MM.1S (cell line): ENCODE measurements at regions not wholly inside any gene's neighbourhood (a gene's known extent, or its start where the extent isn't known, plus 50 kb on each side); places are given as distances from the start of the nearest gene placed in this dataset.

Experiments used
- DNase-seq: peaks from one replicate; pipeline ENCODE4 v3.0.0-alpha.2; 2015
- H2AFZ ChIP-seq: fragments of 300-600 bp; sonication (generic); 2 replicates; pipeline ENCODE4 v1.6.0; 2016; ENCODE audit warnings: antibody characterized with exemption, low read length
- H3F3A ChIP-seq: fragments of 300-600 bp; sonication (generic); 2 replicates; pipeline ENCODE4 v1.6.1; 2016; ENCODE audit warnings: mild to moderate bottlenecking, antibody characterized with exemption, low read length, moderate library complexity, mixed read lengths; ENCODE audit not compliant: insufficient read depth
- H3K27ac ChIP-seq: fragments of 300-600 bp; sonication (generic); 2 replicates; pipeline ENCODE4 v1.5.1; 2016; ENCODE audit warnings: mild to moderate bottlenecking, low read length
- H3K27me3 ChIP-seq: fragments of 300-600 bp; sonication (generic); replicated peaks from 2 replicates; pipeline ENCODE4 v1.6.0; 2016; ENCODE audit warnings: low read length; ENCODE audit not compliant: insufficient read depth
- H3K36me3 ChIP-seq: fragments of 300-600 bp; sonication (generic); replicated peaks from 2 replicates; pipeline ENCODE4 v1.6.1; 2016; ENCODE audit warnings: mild to moderate bottlenecking, low read length, mixed read lengths; ENCODE audit not compliant: insufficient read depth
- H3K4me1 ChIP-seq: fragments of 300-600 bp; sonication (generic); 2 replicates; pipeline ENCODE4 v1.6.1; 2016; ENCODE audit warnings: low read length, mixed read lengths
- H3K4me2 ChIP-seq: fragments of 300-600 bp; sonication (generic); 2 replicates; pipeline ENCODE4 v1.6.0; 2016; ENCODE audit warnings: low read depth, low read length
- H3K4me3 ChIP-seq: fragments of 300-600 bp; sonication (generic); 2 replicates; pipeline ENCODE4 v1.5.1; 2016; ENCODE audit warnings: low read length, mixed read lengths
- H3K79me2 ChIP-seq: fragments of 300-600 bp; sonication (generic); 2 replicates; pipeline ENCODE4 v1.6.1; 2016; ENCODE audit warnings: mixed run types, low read length, mixed read lengths
- H3K9ac ChIP-seq: fragments of 300-600 bp; sonication (generic); 2 replicates; pipeline ENCODE4 v1.6.1; 2016; ENCODE audit warnings: low read length, mixed read lengths
- H3K9me2 ChIP-seq: fragments of 300-600 bp; sonication (generic); replicated peaks from 2 replicates; pipeline ENCODE4 v1.6.1; 2016; ENCODE audit warnings: mild to moderate bottlenecking, low read length, mixed read lengths; ENCODE audit not compliant: insufficient read depth
- H3K9me3 ChIP-seq: fragments of 300-600 bp; sonication (generic); replicated peaks from 2 replicates; pipeline ENCODE4 v1.6.1; 2016; ENCODE audit warnings: mild to moderate bottlenecking, low read length, mixed read lengths; ENCODE audit not compliant: insufficient read depth
- H4K20me1 ChIP-seq: fragments of 300-600 bp; sonication (generic); 2 replicates; pipeline ENCODE4 v1.6.1; 2016; ENCODE audit warnings: mild to moderate bottlenecking, low read length, moderate library complexity, mixed read lengths; ENCODE audit not compliant: insufficient read depth
- CTCF ChIP-seq: fragments of 300-600 bp; sonication (generic); IDR thresholded peaks from 2 replicates; pipeline ENCODE4 v1.5.1; 2016; ENCODE audit warnings: antibody characterized with exemption, low read length, mixed read lengths
- EZH2 ChIP-seq: fragments of 300-600 bp; sonication (generic); optimal IDR thresholded peaks from 2 replicates; pipeline ENCODE3; 2017; ENCODE audit warnings: low read depth, mild to moderate bottlenecking, antibody characterized with exemption, low read length, mixed read lengths
- EZH2phosphoT487 ChIP-seq: fragments of 300-600 bp; sonication (generic); IDR thresholded peaks from 2 replicates; pipeline ENCODE4 v1.6.1; 2018; ENCODE audit warnings: antibody characterized with exemption, low read length

DNA sequence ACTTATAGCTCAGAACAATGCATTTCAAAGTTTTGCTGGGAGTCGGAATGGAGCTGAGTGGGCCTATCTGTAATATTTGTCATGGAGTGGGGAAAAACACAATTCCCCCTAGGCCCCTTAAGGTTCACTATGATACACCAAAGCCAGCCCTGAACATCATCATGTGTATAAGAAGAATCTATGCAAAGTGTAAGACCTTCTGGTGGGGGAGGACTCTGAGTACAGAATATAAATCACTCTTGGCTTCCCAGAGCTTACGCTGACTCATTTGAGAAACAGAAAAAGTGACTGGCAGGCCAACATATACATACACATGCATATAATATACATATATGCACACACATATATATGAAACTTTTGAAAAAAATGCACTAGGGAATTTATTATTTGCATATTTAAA is 54.1 kb upstream of the UBR2 start:
- H3K4me1 ChIP-seq = no peaks in the 10 kb centered on the region
- H3K4me2 ChIP-seq = no peak overlapping the region
- H3K27ac ChIP-seq = no peak overlapping the region
- no peaks in the 10 kb centered on the region for H3K79me2 ChIP-seq
- no peak for DNase-seq
- no peak overlapping the region for H3K4me3 ChIP-seq
- no peaks in the 10 kb centered on the region for H3K9me2 ChIP-seq
- no peaks in the 10 kb centered on the region for H3K9me3 ChIP-seq
- H3K36me3 ChIP-seq = no peaks in the 10 kb centered on the region
- H4K20me1 ChIP-seq = no peaks in the 10 kb centered on the region
- TF ChIP-seq CTCF = no peak
- TF ChIP-seq EZH2 = no peak
- no peak for TF ChIP-seq EZH2phosphoT487
- H3K9ac ChIP-seq = no peak overlapping the region
- H3F3A ChIP-seq = no peaks in the 10 kb centered on the region
- H3K27me3 ChIP-seq = no peaks in the 10 kb centered on the region
- no peak overlapping the region for H2AFZ ChIP-seq

GRCh38 chr6:42509256-42509655 is 54.6 kb upstream of the UBR2 start:
- Histone ChIP-seq H4K20me1 (no peaks in the 10 kb centered on the region), H3K4me1 (no peaks in the 10 kb centered on the region), H3K4me2 (no peak overlapping the region), H3F3A (no peaks in the 10 kb centered on the region), H3K36me3 (no peaks in the 10 kb centered on the region), H3K79me2 (no peaks in the 10 kb centered on the region), H3K27me3 (no peaks in the 10 kb centered on the region), H3K9me3 (no peaks in the 10 kb centered on the region), H3K4me3 (no peak overlapping the region), H3K9me2 (no peaks in the 10 kb centered on the region), H3K27ac (no peak overlapping the region), H3K9ac (no peak overlapping the region), H2AFZ (no peak overlapping the region)
- no peak for DNase-seq
- TF ChIP-seq EZH2 (no peak), EZH2phosphoT487 (no peak), CTCF (no peak)

GRCh38 chr6:42507901-42508300 is 55.9 kb upstream of the UBR2 start:
- H3F3A ChIP-seq = no peaks in the 10 kb centered on the region
- TF ChIP-seq EZH2 (no peak), CTCF (no peak), EZH2phosphoT487 (no peak)
- H3K9me3 ChIP-seq = no peaks in the 10 kb centered on the region
- no peaks in the 10 kb centered on the region for H4K20me1 ChIP-seq
- H3K27ac ChIP-seq = no peak overlapping the region
- H3K27me3 ChIP-seq = no peaks in the 10 kb centered on the region
- H2AFZ ChIP-seq = no peak overlapping the region
- DNase-seq = no peak
- H3K4me2 ChIP-seq = no peak overlapping the region
- no peak overlapping the region for H3K4me3 ChIP-seq
- H3K9me2 ChIP-seq = no peaks in the 10 kb centered on the region
- H3K4me1 ChIP-seq = no peaks in the 10 kb centered on the region
- H3K79me2 ChIP-seq = no peaks in the 10 kb centered on the region
- H3K36me3 ChIP-seq = no peaks in the 10 kb centered on the region
- H3K9ac ChIP-seq = no peak overlapping the region

GRCh38 chr6:42507195-42507594 is 55.5 kb upstream of the TRERF1 start:
- no peak for DNase-seq
- no peaks in the 10 kb centered on the region for H3K9me3 ChIP-seq
- H3K9ac ChIP-seq = no peak overlapping the region
- H3K36me3 ChIP-seq = no peaks in the 10 kb centered on the region
- H3K4me2 ChIP-seq = no peak overlapping the region
- no peaks in the 10 kb centered on the region for H3K4me1 ChIP-seq
- H2AFZ ChIP-seq = no peak overlapping the region
- no peaks in the 10 kb centered on the region for H4K20me1 ChIP-seq
- TF ChIP-seq CTCF (no peak), EZH2 (no peak), EZH2phosphoT487 (no peak)
- no peaks in the 10 kb centered on the region for H3F3A ChIP-seq
- H3K27ac ChIP-seq = no peak overlapping the region
- no peaks in the 10 kb centered on the region for H3K79me2 ChIP-seq
- no peaks in the 10 kb centered on the region for H3K27me3 ChIP-seq
- H3K9me2 ChIP-seq = no peaks in the 10 kb centered on the region
- H3K4me3 ChIP-seq = no peak overlapping the region
